22Rv1 (cell line): ENCODE measurements at regions not wholly inside any gene's neighbourhood (a gene's known extent, or its start where the extent isn't known, plus 50 kb on each side); places are given as distances from the start of the nearest gene placed in this dataset.

ENCODE experiments used
- ZFX ChIP-seq: fragments of 450-650 bp; IDR thresholded peaks from 2 replicates; pipeline ENCODE4 v1.6.1; 2017; ENCODE audit warnings: antibody characterized with exemption, borderline replicate concordance
- TF ChIP-seq, protein P1 (sequence below): fragments of 450-650 bp; IDR thresholded peaks from 2 replicates; pipeline ENCODE4 v1.5.1; 2017; ENCODE audit warnings: mild to moderate bottlenecking

DNA sequence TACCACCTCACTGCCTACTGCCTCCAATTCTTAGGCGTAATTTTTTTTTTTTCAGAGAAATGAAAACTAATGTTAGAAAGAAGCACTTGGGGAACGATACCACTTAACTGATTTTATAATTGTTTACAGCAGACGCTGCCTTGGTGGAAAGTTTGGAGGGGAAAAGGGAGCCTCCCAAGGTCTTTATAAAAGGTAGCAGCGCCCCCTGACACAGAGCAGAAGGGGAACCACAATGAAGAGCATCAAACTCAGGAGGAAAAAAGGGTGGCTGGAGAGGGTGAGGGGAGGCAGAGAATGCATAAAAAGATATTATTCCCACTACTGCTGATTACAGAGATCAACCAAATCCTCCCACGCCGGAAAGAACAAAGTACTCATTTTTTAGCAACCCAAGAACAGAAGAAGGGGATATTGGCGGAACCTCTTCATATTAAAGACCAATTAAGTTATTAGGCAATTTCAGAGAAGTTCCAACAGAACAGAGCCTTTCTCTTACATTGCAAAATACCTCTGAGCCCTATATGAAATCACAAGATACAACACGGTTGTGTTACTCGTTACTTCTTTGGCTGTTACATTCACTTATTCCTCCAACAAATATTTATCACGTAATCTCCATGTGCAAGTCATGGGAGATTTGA is 135.8 kb downstream of the TEX36 start:
- TF ChIP-seq, protein P1, sequence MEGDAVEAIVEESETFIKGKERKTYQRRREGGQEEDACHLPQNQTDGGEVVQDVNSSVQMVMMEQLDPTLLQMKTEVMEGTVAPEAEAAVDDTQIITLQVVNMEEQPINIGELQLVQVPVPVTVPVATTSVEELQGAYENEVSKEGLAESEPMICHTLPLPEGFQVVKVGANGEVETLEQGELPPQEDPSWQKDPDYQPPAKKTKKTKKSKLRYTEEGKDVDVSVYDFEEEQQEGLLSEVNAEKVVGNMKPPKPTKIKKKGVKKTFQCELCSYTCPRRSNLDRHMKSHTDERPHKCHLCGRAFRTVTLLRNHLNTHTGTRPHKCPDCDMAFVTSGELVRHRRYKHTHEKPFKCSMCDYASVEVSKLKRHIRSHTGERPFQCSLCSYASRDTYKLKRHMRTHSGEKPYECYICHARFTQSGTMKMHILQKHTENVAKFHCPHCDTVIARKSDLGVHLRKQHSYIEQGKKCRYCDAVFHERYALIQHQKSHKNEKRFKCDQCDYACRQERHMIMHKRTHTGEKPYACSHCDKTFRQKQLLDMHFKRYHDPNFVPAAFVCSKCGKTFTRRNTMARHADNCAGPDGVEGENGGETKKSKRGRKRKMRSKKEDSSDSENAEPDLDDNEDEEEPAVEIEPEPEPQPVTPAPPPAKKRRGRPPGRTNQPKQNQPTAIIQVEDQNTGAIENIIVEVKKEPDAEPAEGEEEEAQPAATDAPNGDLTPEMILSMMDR, result no peak
- TF ChIP-seq ZFX, result no peak
